GM18951 (cell line): ENCODE measurements at regions not wholly inside any gene's neighbourhood (a gene's known extent, or its start where the extent isn't known, plus 50 kb on each side); places are given as distances from the start of the nearest gene placed in this dataset.

Source experiments
- POLR2A ChIP-seq: IDR thresholded peaks from 4 replicates; pipeline ENCODE4 v1.6.1; 2011; ENCODE audit warnings: mild to moderate bottlenecking; ENCODE audit not compliant: insufficient read length, insufficient read depth; ENCODE audit errors: extremely low read depth
- in situ Hi-C: fragments of 300-500 bp; cut with MboI; formaldehyde crosslinking; loops from one replicate; pipeline ENCODE4 v1.12.0; 2022; ENCODE audit warnings: low sequenced_read_pairs, mixed read lengths, inconsistent platforms; ENCODE audit not compliant: unreplicated experiment

DNA sequence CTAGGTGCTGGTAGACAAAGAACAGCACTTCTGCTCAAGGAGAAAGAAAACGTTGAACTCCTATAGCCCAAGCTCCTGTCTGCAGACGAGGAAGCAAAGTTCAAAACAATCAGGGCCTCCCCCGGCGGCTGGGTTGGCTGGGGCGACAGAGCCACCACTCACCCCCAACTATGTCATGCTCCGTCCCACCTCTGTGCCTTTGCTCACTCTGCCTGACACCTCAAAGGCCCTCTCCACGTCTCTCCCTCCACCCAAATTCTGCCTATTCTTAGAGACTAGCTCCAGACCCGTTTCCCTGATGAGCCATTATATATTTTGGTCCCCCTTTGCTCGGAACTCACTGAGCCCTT is 304.3 kb downstream of the TLE3 start:
- in situ Hi-C loops = no loop called here
- no peak for TF ChIP-seq POLR2A

DNA sequence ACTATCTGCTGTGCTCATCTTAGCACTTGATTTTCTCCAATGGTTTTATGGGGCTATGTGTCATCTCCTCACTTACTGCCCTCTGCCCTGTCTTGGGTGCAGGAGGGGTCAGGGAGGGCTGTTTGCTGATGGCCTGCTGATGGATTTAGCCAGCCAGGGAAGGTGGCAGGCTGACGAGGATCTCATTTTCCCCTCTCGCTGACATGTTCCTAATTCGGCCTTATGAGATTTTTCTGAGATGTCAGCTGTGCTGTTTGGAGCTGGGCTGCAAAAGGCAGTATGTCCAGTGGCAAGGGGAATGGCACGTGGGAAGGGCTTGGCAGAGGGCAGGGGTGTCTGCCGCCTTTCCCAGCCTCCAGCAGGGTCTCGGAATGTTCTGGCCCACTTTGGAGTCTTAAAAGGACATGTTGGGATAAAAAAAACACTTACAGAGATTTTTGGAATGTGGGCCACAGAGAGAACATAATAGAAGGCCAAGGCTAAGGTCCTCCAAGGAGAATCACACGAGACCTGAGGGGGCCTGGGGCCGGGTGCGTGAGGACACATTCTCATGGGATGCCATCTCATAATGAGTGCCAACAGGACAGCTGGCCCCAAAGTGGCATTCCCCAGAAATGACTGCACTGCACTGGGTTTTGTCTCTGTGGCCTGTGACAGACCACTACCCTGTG is 303.8 kb downstream of the TLE3 start:
- TF ChIP-seq POLR2A = no peak
- in situ Hi-C loops = no loop called here

- no peak for TF ChIP-seq POLR2A
- in situ Hi-C loops = no loop called here
These were observed 302.9 kb downstream of the TLE3 start for GRCh38 chr15:69794645-69795469.

DNA sequence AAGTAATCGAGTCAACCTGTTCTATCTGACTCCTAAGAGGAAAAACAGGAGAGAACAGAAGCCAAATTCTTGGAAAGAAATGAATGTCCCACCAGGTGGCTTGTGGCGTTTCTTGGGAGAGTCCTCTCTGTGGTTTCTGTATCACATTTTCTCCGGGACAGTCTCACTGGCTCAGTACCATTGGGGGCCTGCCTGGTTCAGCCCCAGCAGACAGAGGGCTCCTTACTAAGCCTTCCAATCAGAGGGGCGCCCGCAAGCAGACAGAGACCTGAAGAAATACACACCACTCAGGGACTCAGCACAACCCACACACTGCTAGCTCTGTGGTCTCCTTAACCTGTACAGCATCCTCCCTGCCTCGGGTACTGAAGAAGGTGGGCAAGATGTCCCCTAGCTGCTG is 302.1 kb downstream of the TLE3 start:
- in situ Hi-C loops = no loop called here
- TF ChIP-seq POLR2A = no peak

DNA sequence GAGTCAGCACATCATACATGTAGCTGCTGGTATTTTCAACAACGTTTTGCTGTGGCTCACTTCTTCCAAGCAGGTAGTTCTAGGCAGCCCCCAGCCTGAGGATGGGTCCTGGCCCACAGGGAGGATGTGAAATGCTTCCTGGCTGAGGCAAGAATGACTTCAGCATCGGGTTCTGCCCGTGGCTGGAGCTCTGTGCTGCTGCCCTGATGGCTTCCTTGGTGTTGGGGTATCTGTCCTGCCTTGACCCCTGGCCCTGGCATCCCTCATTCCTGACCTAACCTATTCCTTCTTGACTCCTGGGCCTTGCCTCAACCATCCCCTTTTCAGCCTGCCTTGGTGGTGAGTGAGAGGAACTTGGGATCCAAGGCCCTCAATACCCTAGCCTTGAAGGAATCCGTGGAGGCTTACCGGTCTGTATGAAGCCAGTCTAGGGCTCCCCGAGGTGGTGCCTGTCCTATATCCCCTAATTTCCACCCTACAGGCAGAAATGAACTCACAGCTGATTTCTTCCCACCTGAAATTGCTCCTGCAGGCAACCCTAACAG is 300.6 kb downstream of the TLE3 start:
- in situ Hi-C loops = no loop called here
- no peak for TF ChIP-seq POLR2A

GRCh38 chr15:69797615-69798014 is 300.1 kb downstream of the TLE3 start:
- TF ChIP-seq POLR2A = no peak

DNA sequence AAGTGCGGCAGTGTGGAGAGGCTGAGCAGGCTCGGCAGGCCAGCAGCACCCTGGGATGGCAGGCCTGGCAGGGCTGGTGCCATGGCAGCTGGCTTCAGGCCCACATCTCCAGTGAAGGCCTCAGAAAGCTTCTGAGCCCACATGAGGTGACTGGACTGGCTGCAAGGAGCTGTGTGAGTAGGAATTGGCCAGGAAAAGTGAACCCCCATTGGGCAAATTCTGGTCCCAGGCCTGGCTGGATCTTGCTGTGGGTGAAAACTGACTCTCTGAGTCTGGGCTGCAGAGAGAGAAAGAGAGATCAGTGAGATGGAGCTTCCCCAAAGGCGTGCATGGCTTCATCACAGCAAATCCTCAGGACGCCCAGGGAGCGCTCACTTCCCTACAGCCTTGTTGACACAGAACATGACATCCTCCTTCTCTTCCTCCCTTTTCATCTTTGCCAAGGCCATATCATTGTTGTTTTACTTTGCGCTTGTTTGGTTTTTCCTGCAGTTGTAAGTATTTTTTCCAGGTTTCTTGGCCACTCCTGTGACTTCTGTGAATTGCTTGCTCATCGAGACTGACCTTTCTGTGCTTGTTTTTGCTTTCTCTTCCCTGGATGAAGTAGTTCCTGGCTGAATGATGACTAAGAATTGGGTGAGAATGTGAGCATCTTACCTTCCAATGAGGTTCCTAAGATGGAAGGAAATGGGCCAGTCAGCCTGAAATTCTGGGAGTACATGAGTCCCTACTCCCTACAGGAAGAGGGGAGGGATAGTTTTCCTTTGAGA is 299.1 kb downstream of the TLE3 start:
- no peak for TF ChIP-seq POLR2A
- in situ Hi-C loops = no loop called here

More at GRCh38 chr15:69797615-69798014, 300.1 kb downstream of the TLE3 start:
- in situ Hi-C loops = no loop called here

DNA sequence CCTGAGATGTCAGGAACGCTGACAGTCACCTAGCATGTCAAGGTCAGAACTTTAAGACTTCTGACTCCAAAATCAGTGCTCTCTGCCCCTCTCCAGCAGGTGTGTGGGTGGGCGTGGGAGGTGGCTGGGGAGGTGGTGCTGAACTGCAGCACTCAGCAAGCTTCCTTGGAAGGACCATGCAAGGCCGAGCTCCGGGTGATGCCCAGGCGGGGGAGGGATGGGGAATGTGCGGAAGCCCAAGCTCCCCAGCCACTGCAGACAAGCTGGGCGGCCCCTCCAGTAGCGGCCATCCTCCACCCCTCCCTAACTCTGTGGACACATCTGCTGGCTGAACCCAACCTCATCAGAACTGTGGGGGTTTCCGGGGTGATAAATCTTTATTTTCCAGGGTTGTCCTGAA is 296.6 kb downstream of the TLE3 start:
- TF ChIP-seq POLR2A = no peak
- in situ Hi-C loops = no loop called here

DNA sequence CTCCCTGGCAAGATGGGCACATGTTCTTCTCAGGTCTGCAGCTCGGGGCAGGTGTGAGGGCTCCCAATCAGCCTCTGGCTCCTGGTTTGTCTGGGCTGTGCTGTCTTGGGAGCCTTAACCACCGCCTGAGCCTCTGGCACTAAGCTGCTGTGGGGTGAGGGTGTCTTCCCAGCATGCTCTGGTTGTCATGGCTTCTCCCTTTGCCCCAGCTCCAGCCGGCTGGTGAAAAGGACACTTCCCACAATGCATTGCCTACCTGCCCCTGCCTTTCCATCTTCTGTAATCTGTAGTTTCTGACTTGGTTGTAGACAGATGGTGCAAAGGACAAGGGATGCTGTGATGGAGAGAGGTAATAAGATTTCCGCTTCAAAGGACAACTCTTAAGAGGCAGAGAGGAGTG is 295.3 kb downstream of the TLE3 start:
- TF ChIP-seq POLR2A = no peak
- in situ Hi-C loops = no loop called here

GRCh38 chr15:69804786-69805185 is 292.9 kb downstream of the TLE3 start:
- no peak for TF ChIP-seq POLR2A
- in situ Hi-C loops = no loop called here

- no peak for TF ChIP-seq POLR2A
- in situ Hi-C loops = no loop called here
These were observed 292.3 kb downstream of the TLE3 start for GRCh38 chr15:69805248-69805953.

GRCh38 chr15:69806287-69806915 is 291.3 kb downstream of the TLE3 start:
- TF ChIP-seq POLR2A = no peak
- in situ Hi-C loops = no loop called here
